K562 (cell line): ENCODE measurements at regions not wholly inside any gene's neighbourhood (a gene's known extent, or its start where the extent isn't known, plus 50 kb on each side); places are given as distances from the start of the nearest gene placed in this dataset.

Source experiments
- ARNT ChIP-seq, 2 experiments: fragments of 450-650 bp; IDR thresholded peaks; 2 replicates each; pipeline ENCODE4 v1.6.1; 2016; ENCODE audit warnings: mild to moderate bottlenecking in 1 of 2
- CTCF ChIP-seq, 3 experiments: IDR thresholded peaks in 2 of 3; conservative IDR thresholded peaks in 1 of 3; 2 replicates each; pipeline ENCODE4 v1.5.1; 2011 to 2012; ENCODE audit warnings: low read length in 3 of 3, mild to moderate bottlenecking in 3 of 3, control low read depth in 2 of 3, improper control_type of control experiment in 1 of 3, inconsistent platforms in 1 of 3, low read depth in 1 of 3, mixed read lengths in 1 of 3, moderate library complexity in 1 of 3; ENCODE audit not compliant: insufficient read depth in 2 of 3
- FOXM1 ChIP-seq, 2 experiments: fragments of 450-650 bp in 1 of 2; sonication (generic) in 1 of 2; formaldehyde crosslinking in 1 of 2; IDR thresholded peaks; 2 replicates each; pipeline versions ENCODE4 v1.6.1 to v1.9.0; 2017 to 2022; ENCODE audit warnings: low read depth in 2 of 2, mild to moderate bottlenecking in 2 of 2, missing genetic modification reagents in 1 of 2, moderate library complexity in 1 of 2
- NCOA1 ChIP-seq: fragments of 450-650 bp; IDR thresholded peaks from 2 replicates; pipeline ENCODE4 v1.6.1; 2016; ENCODE audit warnings: low read depth
- NRF1 ChIP-seq, 2 experiments: fragments of 450-650 bp; IDR thresholded peaks in 1 of 2; conservative IDR thresholded peaks in 1 of 2; 2 replicates each; pipeline ENCODE4 v1.6.1; 2014; ENCODE audit warnings: mild to moderate bottlenecking in 2 of 2
- POLR2B ChIP-seq: fragments of 450-650 bp; IDR thresholded peaks from 2 replicates; pipeline ENCODE4 v1.6.1; 2018; ENCODE audit warnings: low read depth; ENCODE audit not compliant: partially characterized antibody
- TAF1 ChIP-seq: IDR thresholded peaks from 2 replicates; pipeline ENCODE4 v1.6.1; 2011; ENCODE audit warnings: mild to moderate bottlenecking, low read length, moderate library complexity; ENCODE audit not compliant: insufficient read depth, control insufficient read depth, severe bottlenecking; ENCODE audit errors: extremely low read depth
- ZNF282 ChIP-seq: sonication (generic); formaldehyde crosslinking; IDR thresholded peaks from 2 replicates; pipeline ENCODE4 v1.8.1; 2023; ENCODE audit warnings: missing genetic modification reagents

- TF ChIP-seq FOXM1 (IDR thresholded peaks at IDR 0.05; ENCODE audit: low read depth) (no peak), FOXM1 (CRISPR knock-in tag; IDR thresholded peaks at IDR 0.05; ENCODE audit: low read depth) (no peak), NCOA1 (no peak), ARNT (IDR thresholded peaks at IDR 0.05) (no peak), POLR2B (no peak), ZNF282 (no peak), CTCF (IDR thresholded peaks at IDR 0.05 in 2 of 3, conservative IDR thresholded peaks at IDR 0.05 in 1 of 3; ENCODE audit: insufficient read depth in 2 of 3, low read depth in 1 of 3, low read length in 3 of 3) (no peak), NRF1 (conservative IDR thresholded peaks at IDR 0.05 in 1 of 2, IDR thresholded peaks at IDR 0.05 in 1 of 2) (no peak), TAF1 (no peak)
These were observed 254.8 kb downstream of the TEX29 start for GRCh38 chr13:111575276-111575675.
